ENCODE measurements at regions not wholly inside any gene's neighbourhood (a gene's known extent, or its start where the extent isn't known, plus 50 kb on each side); places are given as distances from the start of the nearest gene placed in this dataset.
A peak's percentile ranks its signal among the peaks of the same experiment; 100 is the strongest.

GRCh38 chr10:3846736-3847135 lies 61.7 kb upstream of the KLF6 start:
- Mint-ChIP-seq H3K36me3 (ENCODE audit: low read depth, unreplicated experiment) (no peaks in the 10 kb centered on the region), H3K27ac (ENCODE audit: unreplicated experiment) (no peak overlapping the region), H3K9me3 (ENCODE audit: unreplicated experiment) (no peaks in the 10 kb centered on the region), H3K27me3 (ENCODE audit: low read depth, unreplicated experiment) (no peaks in the 10 kb centered on the region), H3K4me1 (ENCODE audit: low read depth, unreplicated experiment) (peaks cover 19% of the 10 kb centered on the region), H3K4me3 (ENCODE audit: unreplicated experiment) (no peak overlapping the region)
- Histone ChIP-seq H3K36me3 (ENCODE audit: insufficient read depth, low read length) (no peaks in the 10 kb centered on the region), H3K4me1 (ENCODE audit: insufficient read depth, low read length) (peaks cover 22% of the 10 kb centered on the region), H4K20me1 (ENCODE audit: insufficient read depth, low read length) (no peaks in the 10 kb centered on the region), H3K4me2 (ENCODE audit: low read length) (no peak overlapping the region), H2AFZ (ENCODE audit: low read depth, low read length) (no peak overlapping the region), H3K79me2 (ENCODE audit: insufficient read depth, low read length) (no peaks in the 10 kb centered on the region), H3K27me3 (ENCODE audit: insufficient read depth, low read length) (no peaks in the 10 kb centered on the region), H3K9me3 (ENCODE audit: insufficient read depth, low read depth, low read length) (no peaks in the 10 kb centered on the region), H3K4me3 (ENCODE audit: insufficient read depth, low read depth, low read length) (no peak overlapping the region), H3K9ac (ENCODE audit: low read length) (no peak overlapping the region), H3K27ac (ENCODE audit: low read depth, low read length) (no peak overlapping the region)
- DNase-seq (ENCODE audit: low read depth) (no peak), FAIRE-seq (peak; percentile 43)
- TF ChIP-seq EZH2 (IDR thresholded peaks at IDR 0.05; ENCODE audit: insufficient read depth, low read length) (no peak), CTCF (IDR thresholded peaks at IDR 0.05; ENCODE audit: insufficient read depth, low read depth, low read length) (no peak)

GRCh38 chr10:3844491-3845025 lies 59.5 kb upstream of the KLF6 start:
- Mint-ChIP-seq H3K27me3 (ENCODE audit: low read depth, unreplicated experiment) (no peaks in the 10 kb centered on the region), H3K4me1 (ENCODE audit: low read depth, unreplicated experiment) (peaks cover 5% of the 10 kb centered on the region), H3K4me3 (ENCODE audit: unreplicated experiment) (no peak overlapping the region), H3K9me3 (ENCODE audit: unreplicated experiment) (no peaks in the 10 kb centered on the region), H3K27ac (ENCODE audit: unreplicated experiment) (no peak overlapping the region), H3K36me3 (ENCODE audit: low read depth, unreplicated experiment) (no peaks in the 10 kb centered on the region)
- H3K27ac ChIP-seq (ENCODE audit: low read depth, low read length) = no peak overlapping the region
- TF ChIP-seq CTCF (IDR thresholded peaks at IDR 0.05; ENCODE audit: insufficient read depth, low read depth, low read length) = no peak
- no peak for TF ChIP-seq EZH2 (IDR thresholded peaks at IDR 0.05; ENCODE audit: insufficient read depth, low read length)
- H3K9me3 ChIP-seq (ENCODE audit: insufficient read depth, low read depth, low read length) = no peaks in the 10 kb centered on the region
- FAIRE-seq (no peak), DNase-seq (ENCODE audit: low read depth) (no peak)
- H4K20me1 ChIP-seq (ENCODE audit: insufficient read depth, low read length) = no peaks in the 10 kb centered on the region
- no peak overlapping the region for H3K4me3 ChIP-seq (ENCODE audit: insufficient read depth, low read depth, low read length)
- no peaks in the 10 kb centered on the region for H3K27me3 ChIP-seq (ENCODE audit: insufficient read depth, low read length)
- H3K79me2 ChIP-seq (ENCODE audit: insufficient read depth, low read length) = no peaks in the 10 kb centered on the region
- no peak overlapping the region for H3K9ac ChIP-seq (ENCODE audit: low read length)
- peaks cover 11% of the 10 kb centered on the region for H3K4me1 ChIP-seq (ENCODE audit: insufficient read depth, low read length)
- H3K4me2 ChIP-seq (ENCODE audit: low read length) = no peak overlapping the region
- no peak overlapping the region for H2AFZ ChIP-seq (ENCODE audit: low read depth, low read length)
- H3K36me3 ChIP-seq (ENCODE audit: insufficient read depth, low read length) = no peaks in the 10 kb centered on the region
